PC-9 (cell line): ENCODE measurements at regions not wholly inside any gene's neighbourhood (a gene's known extent, or its start where the extent isn't known, plus 50 kb on each side); places are given as distances from the start of the nearest gene placed in this dataset.
A peak's percentile ranks its signal among the peaks of the same experiment; 100 is the strongest.
"Not testable (repeated sequence)": the region's sequence is repeated elsewhere in the genome, so short reads cannot be mapped to it uniquely, and the experiment has no call there.

ENCODE experiments used
- BruUV-seq: library from RNA; stranded (reverse); fragments of 400-500 nt; replicated peaks from 2 replicates; lab custom pipeline; 2021; lab: Mats Ljungman, UMichigan
- CTCF ChIA-PET: fragments of 300-600 bp; sonication (Branson Sonifier 250); formaldehyde crosslinking; loops from one replicate; lab custom pipeline; 2022; ENCODE audit warnings: antibody characterized with exemption; lab: Charles Lee
- POLR2A ChIA-PET: fragments of 300-600 bp; sonication (Branson Sonifier 250); formaldehyde crosslinking; loops from one replicate; lab custom pipeline; 2022; ENCODE audit warnings: antibody characterized with exemption; ENCODE audit not compliant: unreplicated experiment; lab: Charles Lee
- DNase-seq, 2 experiments: peaks; one replicate each; pipeline versions ENCODE4 v3.0.0 to v3.0.0-alpha.2; 2015 to 2022; ENCODE audit warnings: mixed read lengths in 1 of 2
- H2AFZ ChIP-seq: fragments of 200-600 bp; sonication (generic); 2 replicates; pipeline ENCODE4 v1.8.1; 2017; ENCODE audit warnings: antibody characterized with exemption
- H3F3A ChIP-seq: fragments of 200-600 bp; sonication (generic); 2 replicates; pipeline ENCODE4 v1.8.1; 2017; ENCODE audit warnings: antibody characterized with exemption, mild to moderate bottlenecking, low read depth; ENCODE audit not compliant: insufficient read depth
- H3K27ac ChIP-seq: fragments of 200-600 bp; sonication (generic); 2 replicates; pipeline ENCODE4 v1.6.1; 2016; ENCODE audit warnings: mixed run types
- H3K27me3 ChIP-seq: fragments of 200-600 bp; sonication (generic); 2 replicates; pipeline ENCODE4 v1.6.1; 2016; ENCODE audit warnings: low read depth, mixed run types; ENCODE audit not compliant: insufficient read depth
- H3K36me3 ChIP-seq: fragments of 200-600 bp; sonication (generic); 2 replicates; pipeline ENCODE4 v1.6.1; 2016; ENCODE audit warnings: low read depth, mixed run types
- H3K4me1 ChIP-seq: fragments of 200-600 bp; sonication (generic); replicated peaks from 2 replicates; pipeline ENCODE4 v1.6.1; 2016; ENCODE audit warnings: mixed run types; ENCODE audit not compliant: insufficient read depth
- H3K4me2 ChIP-seq: fragments of 200-600 bp; sonication (generic); 2 replicates; pipeline ENCODE4 v1.6.1; 2017; ENCODE audit warnings: mixed run types
- H3K4me3 ChIP-seq: fragments of 200-600 bp; sonication (generic); 2 replicates; pipeline ENCODE4 v1.6.1; 2016; ENCODE audit warnings: mixed run types
- H3K79me2 ChIP-seq: fragments of 200-600 bp; sonication (generic); 2 replicates; pipeline ENCODE4 v1.6.1; 2017; ENCODE audit warnings: low read depth, mixed run types
- H3K9me2 ChIP-seq: fragments of 200-600 bp; sonication (generic); 2 replicates; pipeline ENCODE4 v1.8.1; 2017; ENCODE audit warnings: mild to moderate bottlenecking; ENCODE audit not compliant: insufficient read depth
- H3K9me3 ChIP-seq: fragments of 200-600 bp; sonication (generic); 2 replicates; pipeline ENCODE4 v1.8.1; 2016; ENCODE audit warnings: low read depth; ENCODE audit not compliant: insufficient read depth
- H4K20me1 ChIP-seq: fragments of 200-600 bp; sonication (generic); 2 replicates; pipeline ENCODE4 v1.8.1; 2017; ENCODE audit not compliant: insufficient read depth
- EZH2 ChIP-seq: fragments of 200-600 bp; sonication (generic); IDR thresholded peaks from 2 replicates; pipeline ENCODE4 v1.8.0; 2017; ENCODE audit warnings: antibody characterized with exemption, low read depth
- intact Hi-C: fragments of 100-400 bp; cut with micrococcal nuclease; formaldehyde crosslinking; loops from one replicate; pipeline ENCODE4 v1.10.0; 2022; ENCODE audit not compliant: unreplicated experiment
- TF ChIP-seq, protein P1 (sequence below): fragments of 200-600 bp; sonication (generic); conservative IDR thresholded peaks from 2 replicates; pipeline ENCODE4 v1.6.1; 2017; ENCODE audit warnings: mixed run types, antibody characterized with exemption, mild to moderate bottlenecking, moderate library complexity

GRCh38 chrX:128804828-128805227 lies 718.5 kb downstream of the SMARCA1 start:
- H3F3A ChIP-seq: no peaks in the 10 kb centered on the region
- ChIA-PET CTCF (no interaction called here), POLR2A (no interaction called here)
- no peak for DNase-seq
- H4K20me1 ChIP-seq: no peaks in the 10 kb centered on the region
- no peaks in the 10 kb centered on the region for H3K79me2 ChIP-seq
- H3K27ac ChIP-seq: no peak overlapping the region
- no peaks in the 10 kb centered on the region for H3K36me3 ChIP-seq
- H2AFZ ChIP-seq: no peak overlapping the region
- no peaks in the 10 kb centered on the region for H3K27me3 ChIP-seq
- TF ChIP-seq EZH2: no peak
- H3K9me2 ChIP-seq: no peaks in the 10 kb centered on the region
- no peaks in the 10 kb centered on the region for H3K4me1 ChIP-seq
- peak overlapping the region; percentile 29; the same call in 1 of the 2 replicates for H3K4me2 ChIP-seq
- no peak overlapping the region for H3K4me3 ChIP-seq
- H3K9me3 ChIP-seq: no peaks in the 10 kb centered on the region
- intact Hi-C loops: no loop called here
- no TSS peak for BruUV-seq

DNA sequence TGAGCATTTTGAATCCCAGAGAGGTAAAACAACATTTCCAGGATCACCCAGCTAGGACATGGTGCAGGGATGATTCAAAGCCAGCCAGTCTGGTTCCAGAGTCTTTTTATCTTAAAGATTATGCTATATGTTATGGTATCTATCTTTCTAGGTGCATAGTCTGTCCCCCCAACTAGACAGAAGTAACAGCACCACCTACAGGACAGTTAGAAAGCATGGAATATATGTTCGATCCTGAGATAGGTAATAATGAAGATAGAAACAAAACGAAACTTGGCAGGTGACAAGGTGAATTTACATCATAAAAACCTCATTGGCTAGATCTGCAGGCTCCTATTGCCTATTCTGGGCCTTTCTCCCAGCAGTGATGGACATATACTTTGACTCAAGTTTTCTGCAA lies 723.2 kb downstream of the SMARCA1 start:
- Histone ChIP-seq H3K27me3 (no peaks in the 10 kb centered on the region), H3K79me2 (no peaks in the 10 kb centered on the region), H4K20me1 (no peaks in the 10 kb centered on the region), H2AFZ (no peak overlapping the region), H3F3A (no peaks in the 10 kb centered on the region), H3K4me1 (no peaks in the 10 kb centered on the region), H3K36me3 (no peaks in the 10 kb centered on the region), H3K4me3 (no peak overlapping the region), H3K9me3 (no peaks in the 10 kb centered on the region), H3K4me2 (0 out of 2 replicates have a peak overlapping the region, but pooled peaks have one; percentile 5), H3K27ac (no peak overlapping the region), H3K9me2 (no peaks in the 10 kb centered on the region)
- CTCF ChIA-PET: no interaction called here
- BruUV-seq: no TSS peak
- DNase-seq: no peak
- POLR2A ChIA-PET: no interaction called here
- intact Hi-C loops: no loop called here
- no peak for TF ChIP-seq EZH2
- TF ChIP-seq, protein P1, sequence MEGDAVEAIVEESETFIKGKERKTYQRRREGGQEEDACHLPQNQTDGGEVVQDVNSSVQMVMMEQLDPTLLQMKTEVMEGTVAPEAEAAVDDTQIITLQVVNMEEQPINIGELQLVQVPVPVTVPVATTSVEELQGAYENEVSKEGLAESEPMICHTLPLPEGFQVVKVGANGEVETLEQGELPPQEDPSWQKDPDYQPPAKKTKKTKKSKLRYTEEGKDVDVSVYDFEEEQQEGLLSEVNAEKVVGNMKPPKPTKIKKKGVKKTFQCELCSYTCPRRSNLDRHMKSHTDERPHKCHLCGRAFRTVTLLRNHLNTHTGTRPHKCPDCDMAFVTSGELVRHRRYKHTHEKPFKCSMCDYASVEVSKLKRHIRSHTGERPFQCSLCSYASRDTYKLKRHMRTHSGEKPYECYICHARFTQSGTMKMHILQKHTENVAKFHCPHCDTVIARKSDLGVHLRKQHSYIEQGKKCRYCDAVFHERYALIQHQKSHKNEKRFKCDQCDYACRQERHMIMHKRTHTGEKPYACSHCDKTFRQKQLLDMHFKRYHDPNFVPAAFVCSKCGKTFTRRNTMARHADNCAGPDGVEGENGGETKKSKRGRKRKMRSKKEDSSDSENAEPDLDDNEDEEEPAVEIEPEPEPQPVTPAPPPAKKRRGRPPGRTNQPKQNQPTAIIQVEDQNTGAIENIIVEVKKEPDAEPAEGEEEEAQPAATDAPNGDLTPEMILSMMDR: peak; percentile 44; the same call in 1 of the 2 replicates

GRCh38 chrX:128783139-128783538 lies 730.9 kb upstream of the ACTRT1 start:
- POLR2A ChIA-PET, H4K20me1 ChIP-seq, H3K79me2 ChIP-seq, H3K4me2 ChIP-seq, H3F3A ChIP-seq, intact Hi-C loops, H2AFZ ChIP-seq, H3K36me3 ChIP-seq, H3K9me3 ChIP-seq, CTCF ChIA-PET, H3K27ac ChIP-seq, H3K4me1 ChIP-seq, DNase-seq, BruUV-seq, H3K27me3 ChIP-seq, H3K9me2 ChIP-seq, H3K4me3 ChIP-seq: not testable (repeated sequence)

DNA sequence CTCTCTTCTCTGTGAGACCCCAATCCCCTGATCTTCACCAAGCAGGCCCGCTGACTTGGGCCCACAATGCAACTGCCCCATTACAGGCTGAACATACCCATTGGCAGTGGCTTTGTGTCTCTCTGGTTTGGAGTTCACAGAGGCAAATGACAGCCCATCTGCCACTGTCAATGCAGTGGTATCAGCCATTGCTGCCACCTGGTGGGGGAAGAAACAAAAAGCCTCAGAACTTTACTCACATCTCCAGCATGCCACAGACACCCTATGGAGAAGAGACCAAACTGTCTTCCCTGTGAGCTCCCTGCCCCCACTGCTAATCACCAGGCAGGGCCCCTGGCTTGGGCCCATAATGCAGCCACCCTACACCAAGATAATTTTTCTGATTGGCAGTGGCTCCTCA lies 729.3 kb upstream of the ACTRT1 start:
- no peaks in the 10 kb centered on the region for H3K9me3 ChIP-seq

More for the DNA sequence above, 729.3 kb upstream of the ACTRT1 start:
- TF ChIP-seq, protein P1: peak; percentile 50
- no peak for TF ChIP-seq EZH2
- no peaks in the 10 kb centered on the region for H3K27me3 ChIP-seq
- no peak overlapping the region for H3K27ac ChIP-seq
- no peak overlapping the region for H2AFZ ChIP-seq
- ChIA-PET POLR2A (no interaction called here), CTCF (no interaction called here)
- H3K36me3 ChIP-seq: no peaks in the 10 kb centered on the region
- intact Hi-C loops: no loop called here
- H3K4me1 ChIP-seq: no peaks in the 10 kb centered on the region
- no peaks in the 10 kb centered on the region for H4K20me1 ChIP-seq
- H3F3A ChIP-seq: no peaks in the 10 kb centered on the region
- no TSS peak for BruUV-seq
- no peaks in the 10 kb centered on the region for H3K9me2 ChIP-seq
- DNase-seq: peak in 1 of 2 experiments; percentile 18
- H3K79me2 ChIP-seq: no peaks in the 10 kb centered on the region
- no peak overlapping the region for H3K4me3 ChIP-seq
- no peak overlapping the region for H3K4me2 ChIP-seq
